Ishikawa (cell line): ENCODE measurements at regions not wholly inside any gene's neighbourhood (a gene's known extent, or its start where the extent isn't known, plus 50 kb on each side); places are given as distances from the start of the nearest gene placed in this dataset.

Experiments used
- CEBPB ChIP-seq: IDR thresholded peaks from 2 replicates; pipeline ENCODE4 v1.6.1; 2012
- CREB1 ChIP-seq: IDR thresholded peaks from 2 replicates; pipeline ENCODE4 v1.6.1; 2012; ENCODE audit warnings: low read depth
- EGR1 ChIP-seq: IDR thresholded peaks from 2 replicates; pipeline ENCODE4 v1.6.1; 2012
- EP300 ChIP-seq: IDR thresholded peaks from 2 replicates; pipeline ENCODE4 v1.6.1; 2012; ENCODE audit warnings: borderline replicate concordance
- FOXM1 ChIP-seq: IDR thresholded peaks from 2 replicates; pipeline ENCODE4 v1.6.1; 2012; ENCODE audit warnings: low read depth, borderline replicate concordance
- NFIC ChIP-seq: IDR thresholded peaks from 2 replicates; pipeline ENCODE4 v1.6.1; 2012
- RAD21 ChIP-seq: IDR thresholded peaks from 2 replicates; pipeline ENCODE4 v1.6.1; 2012; ENCODE audit warnings: low read depth
- TAF1 ChIP-seq: IDR thresholded peaks from 2 replicates; pipeline ENCODE4 v1.6.1; 2012; ENCODE audit warnings: low read depth, mild to moderate bottlenecking
- TCF12 ChIP-seq: IDR thresholded peaks from 2 replicates; pipeline ENCODE4 v1.6.1; 2012; ENCODE audit warnings: low read depth
- YY1 ChIP-seq: IDR thresholded peaks from 2 replicates; pipeline ENCODE4 v1.6.1; 2012; ENCODE audit warnings: low read depth
- ZBTB7A ChIP-seq: IDR thresholded peaks from 2 replicates; pipeline ENCODE4 v1.6.1; 2012; ENCODE audit warnings: low read depth
- TF ChIP-seq, protein P1 (sequence below): IDR thresholded peaks from 2 replicates; pipeline ENCODE4 v1.6.1; 2012
- TF ChIP-seq, protein P2 (sequence below): IDR thresholded peaks from 2 replicates; pipeline ENCODE4 v1.6.1; 2012
- TF ChIP-seq, protein P3 (sequence below): IDR thresholded peaks from 2 replicates; pipeline ENCODE4 v1.6.1; 2012; ENCODE audit warnings: low read depth, mild to moderate bottlenecking

DNA sequence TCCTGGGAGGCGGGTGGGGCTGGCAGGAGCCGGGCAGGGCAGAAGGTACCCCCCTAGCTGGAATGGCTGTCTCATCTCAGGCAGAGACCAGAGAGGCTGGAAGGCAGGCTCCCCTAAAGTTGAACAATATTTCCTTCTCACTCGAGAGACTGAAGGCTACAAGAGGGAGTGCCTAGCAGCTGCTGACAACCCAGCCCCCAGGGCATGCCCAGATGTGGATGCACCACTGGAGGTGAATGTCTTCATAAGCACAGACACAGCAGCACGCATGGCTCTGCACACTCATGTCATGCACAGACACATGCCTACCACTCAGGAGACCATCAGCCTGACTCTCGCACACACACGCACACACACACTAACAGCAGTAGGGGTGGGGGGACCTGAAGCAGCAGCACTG lies 179.0 kb downstream of the CCT6B start:
- TF ChIP-seq CREB1 (no peak), RAD21 (no peak), CEBPB (no peak), YY1 (no peak), ZBTB7A (no peak)
- TF ChIP-seq, protein P1, sequence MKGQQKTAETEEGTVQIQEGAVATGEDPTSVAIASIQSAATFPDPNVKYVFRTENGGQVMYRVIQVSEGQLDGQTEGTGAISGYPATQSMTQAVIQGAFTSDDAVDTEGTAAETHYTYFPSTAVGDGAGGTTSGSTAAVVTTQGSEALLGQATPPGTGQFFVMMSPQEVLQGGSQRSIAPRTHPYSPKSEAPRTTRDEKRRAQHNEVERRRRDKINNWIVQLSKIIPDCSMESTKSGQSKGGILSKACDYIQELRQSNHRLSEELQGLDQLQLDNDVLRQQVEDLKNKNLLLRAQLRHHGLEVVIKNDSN, result no peak
- TF ChIP-seq, protein P2, sequence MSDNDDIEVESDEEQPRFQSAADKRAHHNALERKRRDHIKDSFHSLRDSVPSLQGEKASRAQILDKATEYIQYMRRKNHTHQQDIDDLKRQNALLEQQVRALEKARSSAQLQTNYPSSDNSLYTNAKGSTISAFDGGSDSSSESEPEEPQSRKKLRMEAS, result no peak

DNA sequence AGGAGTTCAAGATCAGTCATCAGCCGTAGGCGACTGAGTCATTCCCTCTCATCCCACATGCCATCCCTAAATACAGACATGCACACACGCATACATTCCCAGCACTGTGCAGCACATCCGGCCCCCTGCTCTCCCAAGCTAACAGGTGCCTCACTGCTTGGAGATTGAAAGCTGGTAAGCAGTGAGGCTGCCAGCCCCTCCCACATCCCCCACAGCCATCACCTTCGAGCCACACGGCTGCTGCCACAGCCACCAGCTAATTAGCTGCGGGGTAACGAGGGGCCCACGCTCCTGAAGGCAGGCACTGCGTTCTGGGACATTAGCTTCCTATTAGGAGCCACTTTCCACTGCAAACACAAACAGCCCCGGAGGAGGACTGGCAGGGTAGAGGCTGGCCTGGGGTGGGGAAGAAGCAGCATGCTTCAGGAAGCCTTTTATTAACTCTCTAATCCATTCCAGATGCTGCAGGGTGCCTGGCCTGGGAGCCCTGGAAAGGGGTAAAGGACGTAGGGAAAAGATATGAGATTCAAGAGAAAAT lies 179.6 kb downstream of the CCT6B start:
- no peak for TF ChIP-seq NFIC
- no peak for TF ChIP-seq TAF1
- TF ChIP-seq CREB1, result no peak
- TF ChIP-seq YY1, result no peak
- TF ChIP-seq EGR1, result no peak

DNA sequence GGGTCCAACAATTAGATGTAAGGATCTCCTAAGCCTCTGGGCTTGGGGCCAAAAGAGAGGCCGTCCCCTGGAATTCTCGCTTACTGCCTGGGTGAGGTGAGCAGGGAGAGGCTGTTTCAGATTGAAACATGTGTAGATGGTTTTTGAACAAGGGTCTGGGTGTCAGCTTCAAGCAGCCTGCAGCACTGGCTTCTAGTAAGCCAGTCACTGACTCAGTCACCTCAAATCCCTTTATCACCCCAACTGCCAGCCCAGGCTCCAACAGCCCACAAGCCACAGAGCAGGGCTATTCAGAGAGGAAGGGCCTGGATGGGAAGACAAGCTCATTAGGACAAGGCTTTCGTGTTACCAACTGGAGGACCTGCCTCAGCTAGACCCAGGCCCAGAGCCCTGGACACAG lies 180.2 kb downstream of the CCT6B start:
- TF ChIP-seq, protein P1, result no peak
- TF ChIP-seq CREB1, result no peak

DNA sequence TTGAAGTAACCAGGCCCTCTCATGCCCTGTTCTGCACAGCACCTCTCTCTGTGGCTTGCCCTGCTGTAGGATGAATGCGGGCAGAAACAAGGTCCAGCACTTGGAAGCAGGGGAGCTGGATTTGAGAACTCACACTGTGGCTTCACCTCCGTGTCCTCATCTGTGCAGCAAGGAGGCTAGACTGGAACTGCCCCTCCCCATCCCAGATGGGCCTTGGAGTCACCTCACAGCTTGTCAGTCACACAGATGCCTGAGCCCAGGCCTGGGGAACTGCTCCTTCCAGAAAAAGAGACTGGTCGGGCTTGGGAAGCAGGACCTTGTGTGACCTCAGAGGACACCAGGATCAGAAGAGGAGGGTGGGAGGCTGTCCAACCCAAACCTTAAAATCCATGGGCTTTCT lies 180.8 kb downstream of the CCT6B start:
- TF ChIP-seq, protein P1, result no peak
- TF ChIP-seq, protein P2, result no peak
- TF ChIP-seq TCF12 (no peak), ZBTB7A (no peak)

DNA sequence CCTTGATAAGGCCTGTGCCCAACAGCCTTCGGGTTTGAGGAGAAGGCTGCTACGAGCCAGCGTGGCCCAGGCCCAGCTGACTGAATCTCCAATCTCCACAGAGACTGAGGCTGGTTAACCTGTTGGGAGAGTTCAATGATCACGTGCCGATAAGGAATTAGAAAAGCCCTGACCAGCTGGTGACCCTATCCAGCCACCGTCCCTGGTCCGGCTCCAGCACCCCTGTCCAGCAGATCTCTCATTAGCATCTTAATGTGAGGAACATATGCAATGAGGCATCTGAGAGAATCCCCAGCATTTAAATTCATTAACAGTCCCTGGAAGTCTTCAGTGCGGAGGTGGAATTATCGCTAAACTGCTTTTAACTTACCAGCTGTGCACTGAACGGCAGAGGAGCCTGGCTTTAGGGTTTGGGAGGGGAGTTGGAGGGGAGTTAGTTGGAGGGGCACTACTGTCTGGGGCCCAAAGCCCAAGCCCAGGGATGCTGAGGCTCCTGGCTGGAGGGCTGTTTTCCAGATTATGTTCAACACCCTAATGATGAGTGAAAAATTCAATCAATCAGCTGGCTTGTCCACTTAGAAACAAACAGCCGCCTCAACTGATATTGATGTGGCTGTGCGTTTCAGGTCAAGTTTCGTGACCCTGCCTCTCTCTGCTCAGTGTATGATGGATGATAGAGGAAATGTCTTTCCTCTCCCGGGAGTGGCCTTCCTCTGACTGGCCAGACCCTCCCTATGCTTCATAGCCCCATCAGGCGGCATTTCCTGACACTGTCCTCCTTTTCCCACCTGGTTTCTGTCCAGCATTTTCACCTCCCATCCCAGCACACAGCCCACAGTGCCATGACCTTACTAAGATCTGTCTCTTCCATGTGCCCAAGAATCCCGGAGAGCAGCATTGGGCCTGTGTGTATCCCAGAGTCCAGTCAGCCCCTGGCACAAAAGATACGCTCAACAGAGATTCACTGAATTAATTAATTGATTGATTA lies 184.5 kb downstream of the CCT6B start:
- TF ChIP-seq, protein P3, sequence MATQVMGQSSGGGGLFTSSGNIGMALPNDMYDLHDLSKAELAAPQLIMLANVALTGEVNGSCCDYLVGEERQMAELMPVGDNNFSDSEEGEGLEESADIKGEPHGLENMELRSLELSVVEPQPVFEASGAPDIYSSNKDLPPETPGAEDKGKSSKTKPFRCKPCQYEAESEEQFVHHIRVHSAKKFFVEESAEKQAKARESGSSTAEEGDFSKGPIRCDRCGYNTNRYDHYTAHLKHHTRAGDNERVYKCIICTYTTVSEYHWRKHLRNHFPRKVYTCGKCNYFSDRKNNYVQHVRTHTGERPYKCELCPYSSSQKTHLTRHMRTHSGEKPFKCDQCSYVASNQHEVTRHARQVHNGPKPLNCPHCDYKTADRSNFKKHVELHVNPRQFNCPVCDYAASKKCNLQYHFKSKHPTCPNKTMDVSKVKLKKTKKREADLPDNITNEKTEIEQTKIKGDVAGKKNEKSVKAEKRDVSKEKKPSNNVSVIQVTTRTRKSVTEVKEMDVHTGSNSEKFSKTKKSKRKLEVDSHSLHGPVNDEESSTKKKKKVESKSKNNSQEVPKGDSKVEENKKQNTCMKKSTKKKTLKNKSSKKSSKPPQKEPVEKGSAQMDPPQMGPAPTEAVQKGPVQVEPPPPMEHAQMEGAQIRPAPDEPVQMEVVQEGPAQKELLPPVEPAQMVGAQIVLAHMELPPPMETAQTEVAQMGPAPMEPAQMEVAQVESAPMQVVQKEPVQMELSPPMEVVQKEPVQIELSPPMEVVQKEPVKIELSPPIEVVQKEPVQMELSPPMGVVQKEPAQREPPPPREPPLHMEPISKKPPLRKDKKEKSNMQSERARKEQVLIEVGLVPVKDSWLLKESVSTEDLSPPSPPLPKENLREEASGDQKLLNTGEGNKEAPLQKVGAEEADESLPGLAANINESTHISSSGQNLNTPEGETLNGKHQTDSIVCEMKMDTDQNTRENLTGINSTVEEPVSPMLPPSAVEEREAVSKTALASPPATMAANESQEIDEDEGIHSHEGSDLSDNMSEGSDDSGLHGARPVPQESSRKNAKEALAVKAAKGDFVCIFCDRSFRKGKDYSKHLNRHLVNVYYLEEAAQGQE, result no peak
- TF ChIP-seq NFIC, result no peak
- TF ChIP-seq EP300, result no peak
- TF ChIP-seq FOXM1, result no peak
- no peak for TF ChIP-seq TAF1
- no peak for TF ChIP-seq EGR1
- TF ChIP-seq YY1, result no peak
- TF ChIP-seq CEBPB, result no peak
- TF ChIP-seq, protein P1, result no peak
- TF ChIP-seq ZBTB7A, result no peak
- no peak for TF ChIP-seq CREB1
- TF ChIP-seq, protein P2, result no peak
- TF ChIP-seq RAD21, result no peak

DNA sequence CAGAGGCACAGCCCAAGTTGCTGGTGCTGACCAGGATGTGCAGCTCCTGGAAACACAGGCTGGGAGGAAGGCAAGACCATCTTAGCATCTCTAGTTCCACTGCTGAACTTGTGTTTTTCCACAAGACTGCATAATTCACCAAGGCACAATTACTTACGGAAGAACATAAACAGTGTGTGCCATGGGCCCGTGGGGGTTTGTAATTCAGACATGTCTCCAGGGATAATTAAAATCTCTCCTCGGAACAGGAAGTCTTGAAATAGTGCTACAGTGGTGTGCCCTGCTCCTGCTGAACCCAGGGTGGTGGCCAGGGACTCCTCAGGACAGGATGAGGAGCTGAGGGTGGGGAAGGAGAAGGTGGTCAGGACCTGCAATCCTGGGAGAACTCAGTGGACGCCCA lies 188.2 kb downstream of the CCT6B start:
- TF ChIP-seq CEBPB, result no peak

DNA sequence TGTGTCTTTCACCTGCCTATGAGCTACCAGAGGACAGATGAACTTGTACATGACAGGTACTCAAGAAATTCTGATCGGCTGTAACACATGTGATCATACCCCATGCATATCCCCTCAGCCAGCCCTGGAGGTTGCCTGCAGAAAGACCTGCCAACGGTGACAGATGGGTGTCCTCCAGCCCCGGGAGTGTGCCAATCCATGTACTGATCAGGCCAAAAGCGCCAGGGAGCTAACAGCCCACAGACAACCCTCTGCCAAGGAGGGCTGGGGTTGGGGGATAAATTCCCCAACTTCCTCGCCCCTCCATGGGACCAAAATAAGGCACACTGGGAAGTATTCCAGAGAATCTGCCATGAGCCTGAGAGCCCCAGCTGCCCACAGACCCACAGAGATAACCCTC lies 189.4 kb downstream of the CCT6B start:
- no peak for TF ChIP-seq FOXM1
- no peak for TF ChIP-seq ZBTB7A
- TF ChIP-seq NFIC, result no peak
- TF ChIP-seq, protein P2, result no peak
- TF ChIP-seq TCF12, result no peak
